Activated T-cell treated with anti-CD3 and anti-CD28 coated beads, Interleukin-2, amount 50 U/mL, for 48 hours (primary cell): ENCODE measurements at regions not wholly inside any gene's neighbourhood (a gene's known extent, or its start where the extent isn't known, plus 50 kb on each side); places are given as distances from the start of the nearest gene placed in this dataset.
"Not testable (repeated sequence)": the region's sequence is repeated elsewhere in the genome, so short reads cannot be mapped to it uniquely, and the experiment has no call there.

ENCODE experiments used
- DNase-seq, 2 experiments: peaks; one replicate each; pipeline ENCODE4 v3.0.0-alpha.2; 2020

- DNase-seq, result no peak
These were observed 600.6 kb upstream of the FAT3 start for GRCh38 chr11:91624021-91624420.

- no peak for DNase-seq
These were observed 615.9 kb upstream of the FAT3 start for GRCh38 chr11:91608677-91609076.

- no peak for DNase-seq
These were observed 628.5 kb upstream of the FAT3 start for GRCh38 chr11:91596111-91596510.

- DNase-seq, result no peak
These were observed 633.6 kb upstream of the FAT3 start for GRCh38 chr11:91591021-91591420.

- DNase-seq, result no peak
These were observed 637.5 kb upstream of the FAT3 start for GRCh38 chr11:91587131-91587530.

- DNase-seq, result no peak
These were observed 639.4 kb upstream of the FAT3 start for GRCh38 chr11:91585035-91585801.

GRCh38 chr11:91563176-91563575 lies 661.4 kb upstream of the FAT3 start:
- DNase-seq, result no peak

GRCh38 chr11:91560434-91560833 lies 664.2 kb upstream of the FAT3 start:
- no peak for DNase-seq

- no peak for DNase-seq
These were observed 686.6 kb upstream of the FAT3 start for GRCh38 chr11:91538065-91538464.

GRCh38 chr11:91536366-91536765 lies 688.3 kb upstream of the FAT3 start:
- no peak for DNase-seq

GRCh38 chr11:91528965-91529364 lies 695.7 kb upstream of the FAT3 start:
- DNase-seq, result no peak

GRCh38 chr11:91527380-91528030 lies 697.1 kb upstream of the FAT3 start:
- DNase-seq, result no peak

GRCh38 chr11:91513734-91514133 lies 710.9 kb upstream of the FAT3 start:
- DNase-seq, result no peak

- no peak for DNase-seq
These were observed 726.8 kb upstream of the FAT3 start for GRCh38 chr11:91497847-91498246.

- DNase-seq, result no peak
These were observed 728.8 kb upstream of the FAT3 start for GRCh38 chr11:91495837-91496236.

GRCh38 chr11:91489989-91490388 lies 734.6 kb upstream of the FAT3 start:
- DNase-seq, result no peak

- not testable (repeated sequence) for DNase-seq
These were observed 740.7 kb upstream of the FAT3 start for GRCh38 chr11:91483956-91484355.

GRCh38 chr11:91481875-91482274 lies 742.7 kb upstream of the FAT3 start:
- not testable (repeated sequence) for DNase-seq

GRCh38 chr11:91470656-91471055 lies 754.0 kb upstream of the FAT3 start:
- DNase-seq, result no peak

- no peak for DNase-seq
These were observed 764.8 kb upstream of the FAT3 start for GRCh38 chr11:91459840-91460239.

GRCh38 chr11:91446267-91446666 lies 778.4 kb upstream of the FAT3 start:
- DNase-seq, result no peak

GRCh38 chr11:91435694-91436395 lies 788.8 kb upstream of the FAT3 start:
- no peak for DNase-seq

GRCh38 chr11:91433284-91434010 lies 791.2 kb upstream of the FAT3 start:
- DNase-seq, result no peak
